GM19193 (cell line): ENCODE measurements at regions not wholly inside any gene's neighbourhood (a gene's known extent, or its start where the extent isn't known, plus 50 kb on each side); places are given as distances from the start of the nearest gene placed in this dataset.

Source experiments
- POLR2A ChIP-seq: IDR thresholded peaks from 4 replicates; pipeline ENCODE4 v1.6.1; 2011; ENCODE audit not compliant: insufficient read depth, insufficient read length; ENCODE audit errors: extremely low read depth

GRCh38 chr15:31207246-31207645, 105.7 kb upstream of the TRPM1 start:
- TF ChIP-seq POLR2A: no peak

- TF ChIP-seq POLR2A: no peak
Observed at GRCh38 chr15:31208817-31209216, 107.3 kb upstream of the TRPM1 start.

GRCh38 chr15:31211353-31211752, 109.8 kb upstream of the TRPM1 start:
- TF ChIP-seq POLR2A: no peak

- no peak for TF ChIP-seq POLR2A
Observed at GRCh38 chr15:31212326-31213080, 111.0 kb upstream of the TRPM1 start.

- no peak for TF ChIP-seq POLR2A
Observed at GRCh38 chr15:31214158-31214863, 112.3 kb upstream of the KLF13 start.

- TF ChIP-seq POLR2A: no peak
Observed at GRCh38 chr15:31214864-31215489, 111.7 kb upstream of the KLF13 start.

GRCh38 chr15:31215490-31216214, 111.0 kb upstream of the KLF13 start:
- no peak for TF ChIP-seq POLR2A

GRCh38 chr15:31216215-31216911, 110.3 kb upstream of the KLF13 start:
- TF ChIP-seq POLR2A: peak; percentile 67

GRCh38 chr15:31217067-31217466, 109.6 kb upstream of the KLF13 start:
- no peak for TF ChIP-seq POLR2A

GRCh38 chr15:31217566-31218270, 108.9 kb upstream of the KLF13 start:
- TF ChIP-seq POLR2A: no peak

- TF ChIP-seq POLR2A: no peak
Observed at GRCh38 chr15:31219221-31219620, 107.4 kb upstream of the KLF13 start.

GRCh38 chr15:31221936-31222515, 104.6 kb upstream of the KLF13 start:
- TF ChIP-seq POLR2A: no peak

- TF ChIP-seq POLR2A: no peak
Observed at GRCh38 chr15:31222773-31223341, 103.8 kb upstream of the KLF13 start.
